Retinal pigment epithelial cell (primary cell): ENCODE measurements at regions not wholly inside any gene's neighbourhood (a gene's known extent, or its start where the extent isn't known, plus 50 kb on each side); places are given as distances from the start of the nearest gene placed in this dataset.

Experiments used
- DNase-seq: peaks from one replicate; pipeline ENCODE4 v3.0.0-alpha.2; 2010; ENCODE audit warnings: low read depth
- H3K4me3 ChIP-seq: 2 replicates; pipeline ENCODE4 v1.5.1; 2011; ENCODE audit warnings: mild to moderate bottlenecking, low read length, control low read depth, moderate library complexity
- TF ChIP-seq, protein P1 (sequence below): conservative IDR thresholded peaks from 2 replicates; pipeline ENCODE4 v1.5.1; 2011; ENCODE audit warnings: low read depth, low read length, control low read depth, inconsistent platforms

- peak; percentile 94 for DNase-seq
- TF ChIP-seq, protein P1, sequence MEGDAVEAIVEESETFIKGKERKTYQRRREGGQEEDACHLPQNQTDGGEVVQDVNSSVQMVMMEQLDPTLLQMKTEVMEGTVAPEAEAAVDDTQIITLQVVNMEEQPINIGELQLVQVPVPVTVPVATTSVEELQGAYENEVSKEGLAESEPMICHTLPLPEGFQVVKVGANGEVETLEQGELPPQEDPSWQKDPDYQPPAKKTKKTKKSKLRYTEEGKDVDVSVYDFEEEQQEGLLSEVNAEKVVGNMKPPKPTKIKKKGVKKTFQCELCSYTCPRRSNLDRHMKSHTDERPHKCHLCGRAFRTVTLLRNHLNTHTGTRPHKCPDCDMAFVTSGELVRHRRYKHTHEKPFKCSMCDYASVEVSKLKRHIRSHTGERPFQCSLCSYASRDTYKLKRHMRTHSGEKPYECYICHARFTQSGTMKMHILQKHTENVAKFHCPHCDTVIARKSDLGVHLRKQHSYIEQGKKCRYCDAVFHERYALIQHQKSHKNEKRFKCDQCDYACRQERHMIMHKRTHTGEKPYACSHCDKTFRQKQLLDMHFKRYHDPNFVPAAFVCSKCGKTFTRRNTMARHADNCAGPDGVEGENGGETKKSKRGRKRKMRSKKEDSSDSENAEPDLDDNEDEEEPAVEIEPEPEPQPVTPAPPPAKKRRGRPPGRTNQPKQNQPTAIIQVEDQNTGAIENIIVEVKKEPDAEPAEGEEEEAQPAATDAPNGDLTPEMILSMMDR, result no peak
- H3K4me3 ChIP-seq, result no peak overlapping the region
Measured at GRCh38 chr5:30894811-30895210, 298.7 kb upstream of the CDH6 start.

DNA sequence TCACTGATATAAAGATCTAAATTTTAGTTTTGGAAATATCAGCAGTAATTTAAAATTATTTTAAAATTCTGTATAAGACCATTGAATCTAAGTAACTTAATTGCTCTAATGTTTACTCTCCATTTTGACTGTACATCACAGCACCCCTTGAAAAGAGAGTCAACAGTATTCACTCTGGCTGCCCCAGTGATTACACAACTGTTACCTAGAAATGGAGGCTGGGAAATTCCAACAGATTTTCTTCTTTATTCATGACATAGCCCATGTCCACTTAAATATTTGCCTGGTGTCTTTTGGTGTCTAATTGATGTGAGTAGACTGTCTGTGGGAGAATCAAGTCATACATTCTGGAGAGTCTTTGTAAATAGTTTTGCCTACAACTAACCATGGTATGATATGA is 301.8 kb upstream of the CDH6 start:
- no peak for DNase-seq
- TF ChIP-seq, protein P1, result no peak
- H3K4me3 ChIP-seq, result no peak overlapping the region

DNA sequence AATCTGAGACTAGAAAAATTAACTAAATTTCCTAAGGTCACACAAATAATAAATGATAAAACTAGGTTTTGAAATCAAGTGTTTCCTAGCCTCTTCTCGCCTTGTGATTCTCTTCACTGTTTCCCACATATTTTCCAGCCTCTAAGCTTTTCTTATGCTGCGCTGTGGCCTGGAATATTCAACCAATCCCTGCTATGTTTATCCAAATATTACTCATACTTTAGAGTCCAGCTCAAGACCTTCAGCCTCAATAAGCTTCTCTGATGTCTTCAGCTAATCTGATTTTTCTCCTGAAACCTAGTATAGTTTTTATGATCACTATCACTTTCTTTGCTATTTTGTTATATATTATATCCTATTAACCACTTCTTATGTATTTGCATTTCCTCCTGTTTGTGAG is 303.1 kb upstream of the CDH6 start:
- no peak overlapping the region for H3K4me3 ChIP-seq
- DNase-seq, result no peak
- TF ChIP-seq, protein P1, result no peak

DNA sequence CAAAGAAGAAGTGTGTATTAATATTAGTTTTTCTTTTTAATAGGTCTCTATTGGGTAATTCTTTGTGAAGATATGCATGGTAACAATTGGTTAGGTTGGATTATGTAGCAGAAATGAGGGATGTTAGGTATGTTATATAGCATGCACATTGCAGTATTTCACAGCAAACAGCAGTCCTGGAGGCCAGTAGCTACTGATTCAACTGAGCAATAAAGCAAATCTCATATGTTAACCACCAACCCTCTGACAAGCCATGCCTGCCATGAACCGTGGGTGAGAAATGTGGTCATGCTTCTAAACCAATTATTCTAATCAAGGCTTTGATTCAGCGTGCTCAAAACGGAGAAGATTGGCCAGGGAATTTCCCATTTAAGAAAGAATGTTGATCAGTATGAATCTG is 313.0 kb upstream of the CDH6 start:
- DNase-seq, result no peak
- TF ChIP-seq, protein P1, result no peak
- no peak overlapping the region for H3K4me3 ChIP-seq

DNA sequence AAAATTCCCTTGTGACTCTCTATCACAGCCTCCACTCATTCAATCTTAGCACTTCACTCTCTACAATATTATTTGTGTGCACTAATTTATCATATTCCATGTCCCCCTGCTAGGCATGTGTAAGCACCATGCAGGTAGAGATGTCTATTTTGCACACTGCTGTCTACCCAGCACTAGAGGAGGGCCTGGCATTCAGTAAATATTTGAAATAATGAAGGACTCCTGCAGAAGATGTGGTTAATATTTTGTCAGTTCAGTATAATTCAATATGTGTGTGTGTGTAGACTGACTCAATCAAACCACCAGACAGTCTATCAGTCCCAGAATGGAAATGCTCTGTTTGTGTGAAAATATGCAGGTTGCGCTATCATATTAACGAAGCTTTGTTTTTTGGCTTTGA is 313.6 kb upstream of the CDH6 start:
- DNase-seq, result no peak
- TF ChIP-seq, protein P1, result no peak
- H3K4me3 ChIP-seq, result no peak overlapping the region

DNA sequence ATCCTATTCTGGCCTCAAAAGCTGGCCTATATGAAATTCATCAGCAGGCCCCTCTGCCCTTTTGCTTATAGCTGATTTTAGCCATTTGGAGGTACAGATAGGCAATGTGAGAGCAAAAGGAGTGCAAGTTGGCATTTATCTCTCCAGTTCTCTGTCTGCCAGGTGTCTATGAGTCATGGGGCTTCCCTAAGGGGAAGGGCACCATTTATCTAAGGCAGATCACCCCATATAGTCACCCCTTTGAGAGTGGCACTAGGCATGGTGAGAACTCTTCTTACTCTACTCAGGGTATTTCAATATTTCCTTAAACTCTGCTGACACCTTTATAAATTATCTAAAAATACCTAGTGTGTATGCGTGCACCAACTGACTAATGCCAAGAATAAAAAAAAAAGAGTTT is 314.7 kb upstream of the CDH6 start:
- H3K4me3 ChIP-seq, result no peak overlapping the region
- DNase-seq, result no peak
- TF ChIP-seq, protein P1, result no peak

DNA sequence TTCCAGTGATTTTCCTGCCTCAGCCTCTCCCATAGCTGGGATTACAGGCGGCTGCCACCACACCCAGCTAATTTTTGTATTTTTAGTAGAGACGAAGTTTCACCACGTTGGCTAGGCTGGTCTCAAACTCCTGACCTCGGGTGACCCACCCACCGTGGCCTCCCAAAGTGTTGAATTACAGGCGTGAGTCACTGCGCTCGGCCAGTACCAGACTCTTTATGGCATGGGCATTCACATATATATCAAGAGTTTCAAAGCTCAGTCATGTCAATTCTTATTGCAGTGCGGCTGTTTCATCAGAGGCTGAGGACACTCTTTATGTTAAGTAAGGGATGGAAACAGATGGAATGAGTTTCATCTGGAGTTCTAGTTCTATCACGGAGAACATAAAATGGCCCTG is 315.2 kb upstream of the CDH6 start:
- no peak overlapping the region for H3K4me3 ChIP-seq
- DNase-seq, result no peak
- TF ChIP-seq, protein P1, result no peak
